HCT116 (cell line): ENCODE measurements at regions not wholly inside any gene's neighbourhood (a gene's known extent, or its start where the extent isn't known, plus 50 kb on each side); places are given as distances from the start of the nearest gene placed in this dataset.

Experiments used
- ATAC-seq: fragments of 200-7000 bp; cut with Tn5 transposase; 2 replicates; pipeline ENCODE4 v1.9.1; 2020; ENCODE audit warnings: mild to moderate bottlenecking, moderate library complexity
- BruUV-seq: library from RNA; stranded (reverse); fragments of 400-500 nt; replicated peaks from 2 replicates; lab custom pipeline; 2021; lab: Mats Ljungman, UMichigan
- CTCF ChIA-PET: fragments of 300-600 bp; sonication (Branson Sonifier 250); formaldehyde crosslinking; loops from one replicate; lab custom pipeline; 2021; ENCODE audit warnings: antibody characterized with exemption; lab: Charles Lee
- POLR2A ChIA-PET: fragments of 300-600, 350-600 bp; sonication (Branson Sonifier 250); formaldehyde crosslinking; loops from one replicate; lab custom pipeline; 2021; ENCODE audit warnings: antibody characterized with exemption; lab: Charles Lee
- RAD21 ChIA-PET, 2 experiments: fragments of 300-600 bp; sonication (Branson Sonifier 250); formaldehyde crosslinking; loops; one replicate each; lab custom pipeline; 2023; ENCODE audit warnings: low total read pairs in 2 of 2; ENCODE audit not compliant: uncharacterized antibody in 2 of 2, unreplicated experiment in 2 of 2, low non-redundant PET in 1 of 2; lab: Charles Lee
- DNase-seq: peaks from one replicate; pipeline ENCODE4 v3.0.0-alpha.2; 2010; ENCODE audit warnings: low read depth, low spot score
- H2AFZ ChIP-seq: fragments of 200-600 bp; shearing (Covaris generic), sonication (generic); 2 replicates; pipeline ENCODE4 v1.6.1; 2017; ENCODE audit warnings: low read depth, mixed run types, mixed read lengths, antibody characterized with exemption, low read length; ENCODE audit not compliant: poor library complexity, severe bottlenecking
- H3K27ac ChIP-seq: 2 replicates; pipeline ENCODE4 v1.5.1; 2012; ENCODE audit warnings: low read depth, low read length
- H3K27me3 ChIP-seq: fragments of 200-600 bp; sonication (generic); 2 replicates; pipeline ENCODE4 v1.6.1; 2016; ENCODE audit warnings: mixed run types, low read length, mixed read lengths; ENCODE audit not compliant: insufficient read depth
- H3K36me3 ChIP-seq, 2 experiments: fragments of 200-500 bp in 1 of 2; fragments of 200-600 bp in 1 of 2; sonication (Bioruptor generic) in 1 of 2; sonication (generic) in 1 of 2; 2 replicates each; pipeline versions ENCODE4 v1.5.1 to v1.6.1; 2014 to 2016; ENCODE audit warnings: low read length in 2 of 2, inconsistent platforms in 1 of 2, mixed read lengths in 1 of 2, mixed run types in 1 of 2; ENCODE audit not compliant: insufficient read depth in 2 of 2, control insufficient read depth in 1 of 2
- H3K4me1 ChIP-seq, 2 experiments: fragments of 200-600 bp in 1 of 2; sonication (generic) in 1 of 2; 2 replicates each; pipeline versions ENCODE4 v1.5.1 to v1.6.1; 2012 to 2017; ENCODE audit warnings: low read length in 2 of 2, inconsistent platforms in 1 of 2, mild to moderate bottlenecking in 1 of 2, mixed read lengths in 1 of 2, mixed run types in 1 of 2, moderate library complexity in 1 of 2; ENCODE audit not compliant: insufficient read depth in 2 of 2, control insufficient read depth in 1 of 2
- H3K4me2 ChIP-seq: fragments of 200-600 bp; sonication (generic); 2 replicates; pipeline ENCODE4 v1.6.1; 2017; ENCODE audit warnings: mixed run types, low read length, mixed read lengths
- H3K4me3 ChIP-seq, 2 experiments: fragments of 200-600 bp in 1 of 2; sonication (generic) in 1 of 2; replicated peaks in 1 of 2; 2 replicates each; pipeline ENCODE4 v1.5.1; 2011 to 2016; ENCODE audit warnings: low read length in 2 of 2, control low read depth in 1 of 2, low read depth in 1 of 2, mild to moderate bottlenecking in 1 of 2, mixed read lengths in 1 of 2, mixed run types in 1 of 2
- H3K79me2 ChIP-seq: fragments of 200-600 bp; sonication (generic); 2 replicates; pipeline ENCODE4 v1.6.1; 2017; ENCODE audit warnings: mild to moderate bottlenecking, mixed run types, low read length, moderate library complexity, mixed read lengths; ENCODE audit not compliant: insufficient read depth
- H3K9ac ChIP-seq: fragments of 200-600 bp; sonication (generic); 2 replicates; pipeline ENCODE4 v1.6.1; 2016; ENCODE audit warnings: low read length, mixed read lengths
- H3K9me2 ChIP-seq: fragments of 200-600 bp; sonication (generic), shearing (Covaris generic); 2 replicates; pipeline ENCODE4 v1.6.1; 2017; ENCODE audit warnings: mixed run types, mild to moderate bottlenecking, moderate library complexity; ENCODE audit not compliant: insufficient read depth
- H3K9me3 ChIP-seq, 2 experiments: fragments of 200-500 bp in 1 of 2; fragments of 200-600 bp in 1 of 2; sonication (Bioruptor generic) in 1 of 2; sonication (generic) in 1 of 2; 2 replicates each; pipeline ENCODE4 v1.6.1; 2014 to 2017; ENCODE audit warnings: low read length in 2 of 2, mixed read lengths in 2 of 2, inconsistent platforms in 1 of 2, low read depth in 1 of 2, mild to moderate bottlenecking in 1 of 2, mixed run types in 1 of 2, moderate library complexity in 1 of 2; ENCODE audit not compliant: control insufficient read depth in 1 of 2, insufficient read depth in 1 of 2
- H4K20me1 ChIP-seq: fragments of 200-600 bp; sonication (generic), shearing (Covaris generic); 2 replicates; pipeline ENCODE4 v1.6.1; 2017; ENCODE audit warnings: mixed run types, mild to moderate bottlenecking, moderate library complexity; ENCODE audit not compliant: insufficient read depth
- ATF3 ChIP-seq: IDR thresholded peaks from 2 replicates; pipeline ENCODE4 v1.6.1; 2012
- CEBPB ChIP-seq: IDR thresholded peaks from 2 replicates; pipeline ENCODE4 v1.6.1; 2012; ENCODE audit warnings: low read depth
- EGR1 ChIP-seq: IDR thresholded peaks from 2 replicates; pipeline ENCODE4 v1.6.1; 2012; ENCODE audit warnings: low read depth
- ELF1 ChIP-seq: IDR thresholded peaks from 2 replicates; pipeline ENCODE4 v1.6.1; 2012; ENCODE audit warnings: low read depth, borderline replicate concordance
- EZH2 ChIP-seq: fragments of 200-600 bp; sonication (generic); IDR thresholded peaks from 2 replicates; pipeline ENCODE4 v1.6.1; 2017; ENCODE audit warnings: antibody characterized with exemption, mixed run types
- EZH2phosphoT487 ChIP-seq: fragments of 200-600 bp; IDR thresholded peaks from 2 replicates; pipeline ENCODE4 v1.6.1; 2018; ENCODE audit warnings: antibody characterized with exemption, borderline replicate concordance
- FOSL1 ChIP-seq: IDR thresholded peaks from 2 replicates; pipeline ENCODE4 v1.6.1; 2012; ENCODE audit warnings: low read depth
- JUND ChIP-seq: IDR thresholded peaks from 2 replicates; pipeline ENCODE4 v1.6.1; 2012
- MAX ChIP-seq: IDR thresholded peaks from 2 replicates; pipeline ENCODE4 v1.6.1; 2012
- RAD21 ChIP-seq: IDR thresholded peaks from 2 replicates; pipeline ENCODE4 v1.6.1; 2012; ENCODE audit warnings: low read depth, mild to moderate bottlenecking
- REST ChIP-seq: IDR thresholded peaks from 2 replicates; pipeline ENCODE4 v1.6.1; 2012; ENCODE audit warnings: low read depth
- SP1 ChIP-seq: IDR thresholded peaks from 2 replicates; pipeline ENCODE4 v1.6.1; 2012; ENCODE audit warnings: low read depth
- SRF ChIP-seq: IDR thresholded peaks from 2 replicates; pipeline ENCODE4 v1.6.1; 2012; ENCODE audit warnings: low read depth
- TCF7L2 ChIP-seq: IDR thresholded peaks from 2 replicates; pipeline ENCODE4 v1.7.0; 2011; ENCODE audit warnings: borderline replicate concordance, inconsistent platforms; ENCODE audit not compliant: insufficient read depth, insufficient read length; ENCODE audit errors: extremely low read depth
- ZFX ChIP-seq: fragments of 450-650 bp; IDR thresholded peaks from 2 replicates; pipeline ENCODE4 v1.6.1; 2017
- ZNF274 ChIP-seq: fragments of 200-500 bp; sonication (Bioruptor generic); IDR thresholded peaks from 2 replicates; pipeline ENCODE4 v1.6.1; 2014; ENCODE audit warnings: mild to moderate bottlenecking, low read depth, low read length, inconsistent platforms
- intact Hi-C: fragments of 100-400 bp; cut with micrococcal nuclease; formaldehyde crosslinking; loops from 2 replicates; pipeline ENCODE4 v1.10.0; 2022

- ChIA-PET RAD21 (no interaction called here), POLR2A (no interaction called here), CTCF (no interaction called here)
- no peaks in the 10 kb centered on the region for H3K4me1 ChIP-seq
- no peak overlapping the region for H3K4me2 ChIP-seq
- no TSS peak for BruUV-seq
- no peak overlapping the region for H2AFZ ChIP-seq
- ATAC-seq = no peak
- no peaks in the 10 kb centered on the region for H3K27me3 ChIP-seq
- no peak overlapping the region for H3K4me3 ChIP-seq
- no peak overlapping the region for H3K9ac ChIP-seq
- intact Hi-C loops = no loop called here
- H3K9me3 ChIP-seq = peaks cover 0 to 15% of the 10 kb centered on the region in 2 experiments; a peak in 1 of 4 replicates
- H3K27ac ChIP-seq = no peak overlapping the region
- no peak for DNase-seq
- no peaks in the 10 kb centered on the region for H3K9me2 ChIP-seq
- H4K20me1 ChIP-seq = no peaks in the 10 kb centered on the region
- H3K36me3 ChIP-seq = no peaks in the 10 kb centered on the region
- TF ChIP-seq ELF1 (no peak), ZFX (no peak), ATF3 (no peak), CEBPB (no peak), MAX (no peak), FOSL1 (no peak), SRF (no peak), SP1 (no peak), TCF7L2 (no peak), JUND (no peak), EZH2 (no peak), ZNF274 (no peak), RAD21 (no peak), REST (no peak), EZH2phosphoT487 (no peak), EGR1 (no peak)
- no peaks in the 10 kb centered on the region for H3K79me2 ChIP-seq
Measured at GRCh38 chr5:118657576-118657975, 330.8 kb downstream of the DTWD2 start.
